HT-29 (cell line): ENCODE measurements at regions not wholly inside any gene's neighbourhood (a gene's known extent, or its start where the extent isn't known, plus 50 kb on each side); places are given as distances from the start of the nearest gene placed in this dataset. TPM values are rescaled to one million over a fixed set of nuclear protein-coding genes. Genes with fewer than 3 reads are reported as not detected.

ENCODE experiments used
- DNase-seq: peaks from one replicate; pipeline ENCODE4 v3.0.0-alpha.2; 2015; ENCODE audit warnings: low spot score
- small RNA-seq: library from RNA; depleted of rRNA; stranded (forward); fragments of <200 nt; gene quantifications from one replicate; pipeline ENCODE3, GENCODE V24; 2014

DNA sequence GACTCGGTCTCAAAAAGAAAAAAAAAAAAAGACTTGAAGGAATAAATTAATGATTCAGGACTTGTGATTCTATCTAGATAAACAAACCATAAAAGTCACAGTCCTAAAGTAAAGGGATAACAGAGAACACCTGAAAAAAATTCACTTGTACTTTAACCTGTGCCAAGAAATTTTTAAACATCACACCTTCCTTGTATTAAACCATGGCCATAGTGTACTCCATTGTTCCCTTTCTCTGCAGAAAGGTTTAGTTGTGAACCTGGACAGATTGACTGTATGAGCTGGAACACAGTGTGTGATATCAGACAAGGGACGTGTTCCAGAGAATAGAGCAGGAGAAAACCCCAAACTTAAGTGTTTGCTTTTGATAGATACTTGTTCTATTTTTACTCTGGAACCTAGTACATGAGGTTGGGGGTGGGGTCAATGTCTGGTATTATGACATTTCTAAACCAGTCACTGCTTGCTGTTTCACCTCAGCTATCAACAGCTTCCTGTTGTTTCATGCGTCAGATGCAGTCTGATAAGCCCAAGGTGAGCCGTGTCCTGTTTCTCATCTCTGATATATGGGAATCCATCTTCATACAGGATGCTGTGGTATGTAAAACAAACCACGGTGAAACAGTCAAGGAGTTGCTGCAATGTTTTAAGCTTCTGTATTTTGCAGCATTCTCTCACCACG is 62.5 kb upstream of the ITGA1 start:
- DNase-seq: peak; percentile 78

DNA sequence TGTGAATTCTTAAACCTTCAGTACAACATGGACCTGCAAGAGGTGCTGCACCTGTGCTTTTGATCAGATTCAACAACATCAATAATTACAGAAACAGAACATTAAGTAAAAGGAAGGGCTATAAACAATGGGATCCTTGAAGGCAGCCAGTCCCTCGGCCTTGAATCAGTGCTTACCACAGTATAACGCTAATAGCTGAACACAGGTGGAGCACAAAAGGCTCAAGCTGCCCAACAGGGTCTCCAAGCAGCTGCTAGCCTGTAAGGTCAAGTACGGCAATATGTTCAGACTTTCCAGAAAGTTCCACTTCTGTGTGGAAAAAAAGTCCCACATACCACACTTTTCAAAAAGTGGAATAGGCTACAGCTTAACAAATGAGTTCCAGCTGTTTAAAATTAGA is 61.9 kb upstream of the ITGA1 start:
- DNase-seq: peak; percentile 70

DNA sequence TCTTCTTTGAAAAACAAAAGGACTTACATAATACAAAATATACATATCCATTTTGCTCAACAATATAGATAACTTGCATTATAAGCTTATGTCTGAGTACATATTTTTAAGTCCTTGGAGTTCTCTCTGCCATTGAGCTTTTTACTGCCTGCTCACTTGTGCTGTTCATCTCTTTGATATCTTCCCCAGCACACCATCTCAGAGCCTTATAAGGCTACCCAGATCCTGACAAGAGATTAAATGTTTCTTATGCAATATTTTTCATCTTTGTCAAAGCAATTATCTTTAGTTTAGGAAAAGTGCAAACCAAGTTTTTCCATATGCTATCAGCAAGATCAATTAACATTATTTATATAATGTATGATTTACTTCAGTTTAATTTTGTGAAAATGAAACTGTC is 60.7 kb upstream of the ITGA1 start:
- DNase-seq: no peak

- DNase-seq: peak; percentile 78
These were observed 60.1 kb upstream of the ITGA1 start for GRCh38 chr5:52727576-52727975.

- DNase-seq: no peak
These were observed 59.5 kb upstream of the ITGA1 start for GRCh38 chr5:52728224-52728623.

- DNase-seq: no peak
These were observed 59.0 kb upstream of the ITGA1 start for GRCh38 chr5:52728686-52729085.

DNA sequence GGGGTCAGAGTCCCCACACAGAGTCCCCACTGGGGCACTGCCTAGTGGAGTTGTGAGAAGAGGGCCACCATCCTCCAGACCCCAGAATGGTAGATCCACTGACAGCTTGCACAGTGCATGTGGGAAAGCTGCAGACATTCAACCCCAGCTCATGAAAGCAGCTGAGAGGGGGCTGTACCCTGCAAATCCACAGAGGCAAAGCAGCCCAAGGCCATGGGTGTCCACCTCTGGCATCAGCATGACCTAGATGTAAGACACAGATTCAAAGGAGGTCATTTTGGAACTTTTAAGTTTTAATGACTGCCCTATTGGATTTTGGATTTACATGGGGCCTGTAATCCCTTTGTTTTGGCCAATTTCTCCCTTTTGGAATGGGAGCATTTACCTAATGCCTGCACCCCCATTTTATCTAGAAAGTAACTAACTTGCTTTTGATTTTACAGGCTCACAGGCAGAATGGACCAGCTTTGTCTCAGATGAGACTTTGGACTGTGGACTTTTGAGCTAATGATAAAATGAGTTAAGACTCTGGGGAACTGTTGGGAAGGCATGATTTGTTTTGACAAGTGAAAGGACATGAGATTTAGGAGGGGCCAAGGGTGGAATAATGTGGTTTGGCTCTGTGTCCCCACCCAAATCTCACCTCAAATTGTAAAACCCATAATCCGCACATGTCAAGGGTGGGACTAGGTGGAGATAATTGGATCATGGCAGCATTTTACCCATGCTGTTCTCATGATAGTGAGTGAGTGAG is 56.3 kb upstream of the ITGA1 start:
- DNase-seq: no peak

DNA sequence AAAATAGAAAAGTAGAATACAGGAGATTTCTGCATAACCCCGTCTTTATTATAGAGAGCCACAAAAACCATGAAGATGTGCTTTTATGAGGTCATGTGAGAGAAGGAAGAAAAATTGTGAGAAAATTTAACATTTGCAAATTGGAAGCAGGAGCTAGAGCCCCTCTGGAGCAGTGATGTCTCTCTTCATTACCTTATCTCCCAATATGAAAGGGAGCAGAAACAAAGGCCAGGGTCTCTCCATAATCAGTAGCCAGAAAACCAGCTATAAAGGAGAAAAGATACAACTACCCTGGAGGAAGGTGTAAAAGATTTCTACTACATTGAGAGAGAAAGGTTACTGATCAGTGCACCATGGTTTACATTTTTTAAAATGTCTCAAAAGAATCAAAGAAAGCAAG is 53.2 kb upstream of the ITGA1 start:
- DNase-seq: no peak

- no peak for DNase-seq
These were observed 52.6 kb upstream of the ITGA1 start for GRCh38 chr5:52735139-52735538.

Small RNA genes in the stretch of these regions (small RNA-seq; reads per million reads assigned to genes)
- not detected for gene RPS17P11
